Urothelium cell line (cell line): ENCODE measurements at regions not wholly inside any gene's neighbourhood (a gene's known extent, or its start where the extent isn't known, plus 50 kb on each side); places are given as distances from the start of the nearest gene placed in this dataset.
"Not testable (repeated sequence)": the region's sequence is repeated elsewhere in the genome, so short reads cannot be mapped to it uniquely, and the experiment has no call there.

Experiments used
- DNase-seq: peaks from one replicate; pipeline ENCODE4 v3.0.0; 2011; ENCODE audit warnings: low spot score, mixed read lengths
- FAIRE-seq: peaks from 2 replicates; lab custom pipeline; 2011; peaks lifted over from hg19 to GRCh38; lab: Jason Lieb, UNC

DNA sequence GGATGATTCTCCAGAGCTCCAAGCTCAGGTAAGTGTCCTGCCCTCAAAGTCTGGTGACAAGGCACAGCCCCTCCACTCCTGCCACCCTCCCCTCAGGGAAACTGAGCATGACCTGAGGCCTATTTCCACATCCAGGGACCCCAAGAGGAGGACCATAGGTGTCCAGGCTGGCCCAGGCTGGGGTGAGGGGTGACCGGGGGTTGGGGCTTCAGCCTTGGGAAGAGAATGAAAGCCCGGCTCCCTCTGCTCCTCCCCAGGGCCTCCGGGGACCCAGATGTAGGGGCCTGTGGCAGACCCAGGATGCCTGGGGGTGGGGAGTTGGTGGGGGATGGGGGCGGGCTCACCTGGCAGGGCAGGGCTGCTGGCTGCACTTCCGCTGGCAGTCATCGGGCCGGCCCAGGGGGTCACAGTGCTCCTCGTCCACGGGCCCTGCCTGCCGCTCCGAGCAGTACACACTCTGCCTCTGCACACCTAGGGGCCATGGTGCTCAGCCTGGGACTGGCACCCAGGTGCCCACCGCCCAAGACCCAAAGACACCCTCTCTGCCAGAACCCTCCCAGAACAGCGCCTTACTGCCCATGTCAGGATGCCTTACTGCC, 116.5 kb upstream of the AKAP13 start:
- FAIRE-seq, DNase-seq: not testable (repeated sequence)

- FAIRE-seq, DNase-seq: not testable (repeated sequence)
These were observed 115.7 kb upstream of the AKAP13 start for GRCh38 chr15:85264614-85265190.

DNA sequence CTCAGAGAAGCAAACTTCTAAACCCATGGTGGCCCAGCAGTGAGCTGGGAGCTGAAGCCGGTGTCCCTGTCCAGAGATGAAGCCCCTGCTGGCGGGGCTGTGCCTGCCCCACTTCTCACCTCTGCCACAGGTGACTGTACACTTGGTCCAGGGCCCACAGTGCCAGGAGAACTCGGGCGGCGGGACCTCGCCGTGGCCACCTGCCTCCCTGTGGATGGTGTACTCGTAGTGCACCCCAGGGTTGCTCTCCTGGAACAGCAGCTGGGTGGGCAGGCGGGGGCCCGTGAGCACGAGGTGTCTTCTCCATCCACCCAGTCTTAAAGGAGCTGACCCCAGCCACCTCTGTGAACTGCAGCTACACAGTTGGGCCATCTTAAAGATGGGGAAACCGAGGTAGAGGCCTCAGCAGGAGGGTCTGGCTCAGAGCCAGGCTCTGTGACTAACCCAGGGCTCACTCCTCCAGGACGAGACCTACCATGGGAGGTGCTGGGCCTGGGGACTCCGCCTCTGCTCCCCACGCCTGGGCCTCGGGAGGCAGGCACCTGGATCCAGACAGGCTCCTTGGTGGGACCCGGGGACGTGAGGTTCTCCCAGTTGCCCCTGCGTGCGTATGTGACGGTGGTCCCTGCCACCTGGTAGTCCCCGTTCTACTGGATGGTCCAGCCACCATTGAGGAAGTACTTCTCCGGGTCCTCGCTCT, 113.1 kb upstream of the AKAP13 start:
- not testable (repeated sequence) for FAIRE-seq, DNase-seq

- FAIRE-seq (no peak), DNase-seq (no peak)
These were observed 105.9 kb upstream of the AKAP13 start for GRCh38 chr15:85274315-85275050.

GRCh38 chr15:85276508-85276907, 103.9 kb upstream of the AKAP13 start:
- FAIRE-seq, result no peak
- no peak for DNase-seq

- DNase-seq, result no peak
- no peak for FAIRE-seq
These were observed 103.5 kb upstream of the AKAP13 start for GRCh38 chr15:85276921-85277320.

GRCh38 chr15:85277847-85278370, 102.5 kb upstream of the AKAP13 start:
- FAIRE-seq, result no peak

DNA sequence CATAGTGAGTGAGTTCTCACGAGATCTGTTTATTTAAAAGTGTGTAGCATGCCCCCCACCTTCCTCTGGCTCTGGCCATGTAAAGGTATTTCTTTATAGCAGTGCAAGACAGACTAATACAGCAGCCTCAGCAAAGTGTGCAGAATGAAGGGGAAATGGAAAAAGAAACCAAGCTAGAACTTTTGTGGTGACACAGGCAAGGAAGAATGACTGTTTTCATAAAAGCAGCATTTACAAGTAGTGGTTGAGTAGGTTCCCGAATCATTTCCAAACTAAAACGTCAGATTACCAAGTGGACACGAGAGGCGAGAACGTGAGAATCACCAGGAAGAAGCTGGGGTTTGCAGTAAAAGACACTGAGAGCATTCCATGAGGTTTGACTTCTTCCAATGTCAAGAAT, 100.2 kb upstream of the AKAP13 start:
- DNase-seq (no peak), FAIRE-seq (no peak)

More at GRCh38 chr15:85277847-85278370, 102.5 kb upstream of the AKAP13 start:
- no peak for DNase-seq

GRCh38 chr15:85281293-85281882, 99.0 kb upstream of the AKAP13 start:
- DNase-seq (no peak), FAIRE-seq (peak; percentile 94)

DNA sequence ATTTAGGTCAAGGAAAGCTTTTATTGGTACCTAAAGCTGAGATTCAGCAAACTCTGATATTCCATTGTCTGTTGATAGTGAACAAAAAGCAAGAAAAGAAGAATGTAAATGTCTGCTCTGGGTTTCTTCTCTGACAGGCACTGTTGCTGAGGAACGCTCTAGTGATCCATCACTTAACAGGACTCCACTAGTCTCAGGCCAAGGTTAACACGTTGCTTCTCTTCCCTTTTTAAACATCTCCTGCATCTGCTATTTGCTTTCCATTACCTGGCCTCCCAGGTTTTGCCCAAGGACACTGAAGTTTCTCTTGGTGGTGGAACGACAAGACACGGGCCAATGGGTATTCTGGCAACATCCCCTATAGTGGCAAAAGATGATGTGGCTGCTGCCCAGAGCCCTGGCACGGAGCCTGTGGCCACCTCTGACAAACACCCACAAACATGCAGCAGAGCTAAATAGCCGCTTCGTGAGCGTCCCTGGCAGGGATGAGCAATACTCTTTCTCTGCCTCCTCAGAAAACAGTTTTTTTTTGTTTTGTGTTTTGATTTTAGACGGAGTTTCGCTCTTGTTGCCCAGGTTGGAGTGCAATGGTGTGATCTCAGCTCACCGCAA, 97.8 kb upstream of the AKAP13 start:
- DNase-seq (peak; percentile 54), FAIRE-seq (no peak)

DNA sequence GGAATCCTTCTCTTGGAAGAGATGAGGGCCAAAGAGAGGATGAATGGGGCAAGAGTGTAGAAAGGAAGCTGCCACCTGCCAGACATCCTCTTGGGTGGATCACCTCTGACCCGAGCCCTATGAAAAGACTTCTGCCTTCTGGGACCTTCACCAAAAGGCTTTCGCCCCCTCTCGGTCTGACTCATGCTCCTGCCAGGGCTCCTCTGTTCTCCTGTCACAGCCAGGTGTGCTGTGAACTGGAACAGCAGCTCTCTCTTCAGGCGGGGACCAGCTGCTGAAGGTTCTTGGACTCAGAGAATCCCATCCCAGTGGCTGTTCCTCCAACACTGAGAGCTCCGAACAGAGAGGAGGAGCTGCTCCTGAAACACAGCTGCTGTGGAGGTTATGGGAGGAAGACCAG, 96.6 kb upstream of the AKAP13 start:
- FAIRE-seq, DNase-seq: not testable (repeated sequence)

- DNase-seq, result no peak
- no peak for FAIRE-seq
These were observed 95.9 kb upstream of the AKAP13 start for GRCh38 chr15:85284497-85284896.

DNA sequence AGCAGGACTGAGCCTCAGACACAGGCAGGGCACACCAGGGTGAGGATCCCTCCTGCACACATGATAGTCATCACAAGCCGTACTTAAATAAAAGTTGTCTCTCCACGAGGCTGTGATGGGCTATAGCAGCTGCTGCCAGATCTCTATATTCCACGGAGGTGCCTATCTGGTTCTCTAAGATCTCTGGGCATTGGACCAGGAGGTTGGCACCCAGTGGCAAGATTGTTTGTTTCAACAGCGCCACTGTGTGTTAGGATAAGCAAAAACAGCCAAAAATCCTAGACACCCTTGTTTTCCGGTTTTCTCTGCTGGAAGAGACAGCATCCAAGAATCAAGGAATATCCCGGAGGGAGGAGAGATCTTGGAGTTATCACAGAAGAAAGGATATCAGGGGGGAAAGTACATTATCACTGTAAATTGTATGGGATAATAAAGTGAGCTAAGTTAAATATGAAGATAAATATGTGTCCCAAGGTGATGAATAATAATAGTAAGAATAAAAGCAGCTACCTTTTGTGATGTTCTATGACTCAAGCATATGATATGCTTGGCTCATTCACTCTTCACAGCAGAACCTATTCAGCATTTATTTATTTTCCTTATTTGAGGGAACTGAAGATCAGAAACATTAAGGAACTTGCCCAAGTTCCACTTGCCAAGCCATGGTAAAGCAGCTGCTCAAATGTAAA, 90.6 kb upstream of the AKAP13 start:
- peak; percentile 76 for DNase-seq
- no peak for FAIRE-seq

DNA sequence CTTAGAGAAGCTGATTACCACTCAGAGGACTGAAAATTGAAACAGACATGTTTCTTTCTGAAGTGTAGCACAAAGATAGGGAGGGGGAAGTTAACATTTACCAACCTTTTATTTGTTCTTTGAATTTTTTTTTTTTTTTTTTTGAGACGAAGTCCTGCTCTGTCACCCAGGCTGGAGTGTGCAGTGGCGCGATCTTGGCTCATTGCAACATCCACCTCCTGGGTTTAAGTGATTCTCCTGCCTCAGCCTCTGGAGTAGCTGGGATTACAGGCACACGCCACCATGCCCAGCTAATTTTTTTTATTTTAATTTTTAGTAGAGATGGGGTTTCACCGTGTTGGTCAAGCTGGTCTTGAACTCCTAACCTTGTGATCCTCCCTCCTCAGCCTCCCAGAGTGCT, 87.8 kb upstream of the AKAP13 start:
- not testable (repeated sequence) for FAIRE-seq

DNA sequence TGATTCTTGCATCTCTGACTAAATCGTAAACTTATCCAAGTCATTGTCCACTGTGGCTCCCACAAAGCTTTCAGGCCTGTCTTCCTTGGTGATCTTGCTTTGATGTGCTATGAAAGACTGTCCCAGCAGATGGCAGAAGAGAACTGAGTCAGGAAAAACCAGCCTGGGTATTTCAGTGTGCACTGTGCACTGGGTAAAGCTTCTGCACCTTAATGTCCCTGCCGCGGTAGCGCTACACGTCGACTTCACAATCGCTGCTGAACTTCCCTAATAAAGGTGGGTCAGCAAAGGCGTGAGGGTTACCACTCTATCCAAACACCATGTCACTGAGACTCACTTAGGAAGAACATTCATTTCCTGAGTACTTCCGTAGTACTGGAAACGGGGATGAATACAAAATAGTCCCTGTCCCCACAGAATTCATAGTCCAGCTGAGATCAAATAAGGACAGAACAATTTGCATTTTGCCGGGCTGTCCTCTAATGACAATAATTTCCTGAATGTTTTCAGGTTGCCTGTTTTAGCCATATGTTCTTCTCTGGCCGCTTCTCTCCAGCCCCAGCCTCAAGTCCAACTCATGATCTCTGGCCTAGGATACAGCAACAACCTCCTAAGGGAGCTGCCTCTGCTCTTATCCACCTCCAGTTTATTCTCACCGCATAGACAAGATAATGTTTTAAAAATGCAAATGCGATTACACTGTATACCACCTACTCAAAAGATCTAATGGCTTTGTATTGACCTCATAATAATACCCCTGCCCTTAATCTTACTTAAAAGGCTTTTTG, 83.6 kb upstream of the AKAP13 start:
- FAIRE-seq (no peak), DNase-seq (peak; percentile 73)

More for the DNA sequence above, 87.8 kb upstream of the AKAP13 start:
- DNase-seq, result not testable (repeated sequence)

DNA sequence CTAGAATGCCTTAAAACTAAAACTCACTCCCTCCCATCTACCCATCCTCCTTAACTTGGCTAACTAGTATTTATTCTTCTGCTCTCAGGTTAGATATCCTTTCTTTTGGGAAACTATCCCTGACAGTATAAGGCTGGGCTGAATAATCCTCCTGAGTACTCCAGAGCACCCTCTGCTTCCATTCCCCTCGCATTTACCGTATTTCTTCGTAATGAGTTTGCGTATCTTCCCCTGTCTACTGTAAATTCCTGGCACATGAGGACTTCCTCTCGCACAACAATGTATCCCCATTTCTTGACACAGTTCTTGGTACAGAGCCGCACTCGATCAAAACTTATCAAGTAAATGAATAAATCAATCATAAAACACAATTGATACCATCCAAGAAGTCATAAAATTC, 82.9 kb upstream of the AKAP13 start:
- DNase-seq (no peak), FAIRE-seq (no peak)

DNA sequence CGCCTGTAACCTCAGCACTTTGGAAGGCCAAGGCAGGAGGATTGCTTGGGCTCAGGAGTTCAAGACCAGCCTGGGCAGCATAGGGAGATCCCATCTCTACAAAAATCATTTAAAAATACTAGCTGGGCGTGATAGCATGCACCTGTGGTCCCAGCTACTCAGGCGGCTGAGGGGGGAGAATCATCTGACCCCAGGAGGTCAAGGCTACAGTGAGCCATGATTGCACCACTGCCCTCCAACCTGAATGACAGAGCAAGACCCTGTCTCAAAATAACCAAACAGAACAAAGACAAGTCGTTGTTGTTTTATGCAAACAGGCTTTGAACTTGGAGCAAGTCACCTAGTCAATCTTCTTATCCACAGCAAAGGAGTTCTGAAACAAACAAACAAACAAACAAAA, 82.0 kb upstream of the AKAP13 start:
- FAIRE-seq, result no peak
- no peak for DNase-seq

DNA sequence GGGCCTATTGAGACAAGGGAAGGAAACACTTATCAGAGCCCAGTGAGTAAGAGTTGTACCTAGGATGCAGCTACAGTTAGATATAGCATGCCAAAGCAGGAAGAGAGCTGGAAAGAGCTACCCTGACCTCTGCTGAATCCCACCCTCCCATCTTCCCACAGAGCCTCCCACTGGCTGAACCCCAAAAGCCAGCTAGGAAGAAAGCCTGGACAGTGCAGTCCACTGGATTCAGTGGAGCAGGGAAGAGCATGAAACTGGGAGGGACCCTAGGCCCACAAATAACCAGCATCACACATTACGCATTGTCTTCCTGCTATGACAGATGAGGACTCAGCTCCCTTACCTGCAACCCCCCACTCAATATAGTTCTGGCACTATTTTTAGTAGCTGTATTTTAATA, 81.5 kb upstream of the AKAP13 start:
- no peak for DNase-seq
- no peak for FAIRE-seq

DNA sequence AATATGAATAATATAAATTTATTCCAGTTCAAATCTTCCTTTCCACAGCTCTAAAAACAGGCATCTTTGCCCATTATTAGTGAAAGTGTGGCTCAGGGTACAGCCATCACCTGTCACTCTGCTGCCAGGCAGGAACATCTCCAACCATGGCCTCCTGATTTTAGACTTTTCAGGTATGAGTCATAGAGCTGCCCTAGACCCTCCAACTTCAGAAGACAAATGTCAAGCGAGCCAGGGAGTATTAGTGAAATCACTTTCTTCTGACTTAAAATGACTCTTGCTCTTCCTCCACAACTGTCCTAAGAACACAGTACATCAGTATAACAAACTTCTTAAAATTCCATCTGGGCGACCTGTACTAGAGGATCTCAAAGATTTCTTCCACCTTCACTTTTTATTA, 78.1 kb upstream of the AKAP13 start:
- DNase-seq (no peak), FAIRE-seq (no peak)
